PC-9 (cell line): ENCODE measurements at regions not wholly inside any gene's neighbourhood (a gene's known extent, or its start where the extent isn't known, plus 50 kb on each side); places are given as distances from the start of the nearest gene placed in this dataset.

Experiments used
- EZH2 ChIP-seq: fragments of 200-600 bp; sonication (generic); IDR thresholded peaks from 2 replicates; pipeline ENCODE4 v1.8.0; 2017; ENCODE audit warnings: antibody characterized with exemption, low read depth
- TF ChIP-seq, protein P1 (sequence below): fragments of 200-600 bp; sonication (generic); conservative IDR thresholded peaks from 2 replicates; pipeline ENCODE4 v1.6.1; 2017; ENCODE audit warnings: mixed run types, antibody characterized with exemption, mild to moderate bottlenecking, moderate library complexity

DNA sequence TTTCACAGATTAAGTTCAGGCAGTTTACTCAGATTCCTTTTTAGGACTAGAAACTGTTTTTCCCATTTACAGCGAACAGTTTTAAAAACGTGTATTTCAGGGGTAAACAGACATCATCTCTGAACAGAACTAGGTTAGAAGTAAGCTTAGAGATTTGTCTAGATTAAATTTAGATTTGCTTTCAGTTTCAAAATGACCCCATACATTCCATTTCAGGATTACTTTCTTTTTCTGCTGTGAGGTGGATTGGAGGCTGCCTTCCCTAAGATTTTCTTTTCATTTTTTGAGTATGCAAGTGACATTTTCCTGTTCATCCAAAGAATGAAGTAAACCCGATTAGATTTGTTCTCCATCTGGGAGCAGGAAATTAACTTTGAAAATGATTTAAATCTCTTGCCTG lies 747.2 kb downstream of the KHDRBS2 start:
- TF ChIP-seq, protein P1, sequence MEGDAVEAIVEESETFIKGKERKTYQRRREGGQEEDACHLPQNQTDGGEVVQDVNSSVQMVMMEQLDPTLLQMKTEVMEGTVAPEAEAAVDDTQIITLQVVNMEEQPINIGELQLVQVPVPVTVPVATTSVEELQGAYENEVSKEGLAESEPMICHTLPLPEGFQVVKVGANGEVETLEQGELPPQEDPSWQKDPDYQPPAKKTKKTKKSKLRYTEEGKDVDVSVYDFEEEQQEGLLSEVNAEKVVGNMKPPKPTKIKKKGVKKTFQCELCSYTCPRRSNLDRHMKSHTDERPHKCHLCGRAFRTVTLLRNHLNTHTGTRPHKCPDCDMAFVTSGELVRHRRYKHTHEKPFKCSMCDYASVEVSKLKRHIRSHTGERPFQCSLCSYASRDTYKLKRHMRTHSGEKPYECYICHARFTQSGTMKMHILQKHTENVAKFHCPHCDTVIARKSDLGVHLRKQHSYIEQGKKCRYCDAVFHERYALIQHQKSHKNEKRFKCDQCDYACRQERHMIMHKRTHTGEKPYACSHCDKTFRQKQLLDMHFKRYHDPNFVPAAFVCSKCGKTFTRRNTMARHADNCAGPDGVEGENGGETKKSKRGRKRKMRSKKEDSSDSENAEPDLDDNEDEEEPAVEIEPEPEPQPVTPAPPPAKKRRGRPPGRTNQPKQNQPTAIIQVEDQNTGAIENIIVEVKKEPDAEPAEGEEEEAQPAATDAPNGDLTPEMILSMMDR, result no peak
- TF ChIP-seq EZH2, result no peak
